OCI-LY1 (cell line): ENCODE measurements at regions not wholly inside any gene's neighbourhood (a gene's known extent, or its start where the extent isn't known, plus 50 kb on each side); places are given as distances from the start of the nearest gene placed in this dataset.

Source experiments
- CTCF ChIP-seq: fragments of 200-600 bp; sonication (generic), shearing (Covaris generic); IDR thresholded peaks from 2 replicates; pipeline ENCODE4 v1.5.1; 2017; ENCODE audit warnings: mild to moderate bottlenecking, antibody characterized with exemption, low read length, moderate library complexity, mixed read lengths
- EZH2 ChIP-seq: fragments of 200-600 bp; sonication (generic), shearing (Covaris generic); IDR thresholded peaks from 2 replicates; pipeline ENCODE4 v1.8.0; 2017; ENCODE audit warnings: borderline replicate concordance, mixed run types, mild to moderate bottlenecking, antibody characterized with exemption, low read length, moderate library complexity, mixed read lengths

GRCh38 chr1:99374109-99374508 lies 109.8 kb downstream of the PLPPR4 start:
- TF ChIP-seq CTCF (no peak), EZH2 (no peak)
